ENCODE measurements at regions not wholly inside any gene's neighbourhood (a gene's known extent, or its start where the extent isn't known, plus 50 kb on each side); places are given as distances from the start of the nearest gene placed in this dataset.

DNA sequence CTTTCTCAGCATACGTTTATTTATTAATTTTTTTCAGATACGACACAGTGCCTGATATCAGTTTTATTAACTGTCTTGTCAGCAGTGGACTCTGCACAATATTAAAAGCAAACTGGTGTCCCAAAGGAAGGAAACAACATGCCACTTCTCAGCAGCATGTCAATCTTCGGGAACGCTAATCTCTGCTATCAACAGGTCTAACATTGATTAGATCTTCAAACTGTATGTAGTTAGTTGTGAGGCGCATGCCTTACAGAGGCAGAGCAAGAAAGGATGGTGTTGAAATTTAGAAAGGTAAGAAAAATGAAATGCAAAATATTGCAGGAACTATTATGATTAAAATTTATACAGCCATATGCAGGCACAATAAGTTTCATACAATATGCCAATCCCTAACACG, 233.7 kb upstream of the NDST3 start:
- TF ChIP-seq, protein P1, sequence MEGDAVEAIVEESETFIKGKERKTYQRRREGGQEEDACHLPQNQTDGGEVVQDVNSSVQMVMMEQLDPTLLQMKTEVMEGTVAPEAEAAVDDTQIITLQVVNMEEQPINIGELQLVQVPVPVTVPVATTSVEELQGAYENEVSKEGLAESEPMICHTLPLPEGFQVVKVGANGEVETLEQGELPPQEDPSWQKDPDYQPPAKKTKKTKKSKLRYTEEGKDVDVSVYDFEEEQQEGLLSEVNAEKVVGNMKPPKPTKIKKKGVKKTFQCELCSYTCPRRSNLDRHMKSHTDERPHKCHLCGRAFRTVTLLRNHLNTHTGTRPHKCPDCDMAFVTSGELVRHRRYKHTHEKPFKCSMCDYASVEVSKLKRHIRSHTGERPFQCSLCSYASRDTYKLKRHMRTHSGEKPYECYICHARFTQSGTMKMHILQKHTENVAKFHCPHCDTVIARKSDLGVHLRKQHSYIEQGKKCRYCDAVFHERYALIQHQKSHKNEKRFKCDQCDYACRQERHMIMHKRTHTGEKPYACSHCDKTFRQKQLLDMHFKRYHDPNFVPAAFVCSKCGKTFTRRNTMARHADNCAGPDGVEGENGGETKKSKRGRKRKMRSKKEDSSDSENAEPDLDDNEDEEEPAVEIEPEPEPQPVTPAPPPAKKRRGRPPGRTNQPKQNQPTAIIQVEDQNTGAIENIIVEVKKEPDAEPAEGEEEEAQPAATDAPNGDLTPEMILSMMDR (IDR thresholded peaks at IDR 0.05): no peak
- no peak for TF ChIP-seq POLR2A (IDR thresholded peaks at IDR 0.05)

All from Peyer's patch (tissue), 4 donors.